ENCODE measurements at regions not wholly inside any gene's neighbourhood (a gene's known extent, or its start where the extent isn't known, plus 50 kb on each side); places are given as distances from the start of the nearest gene placed in this dataset.

DNA sequence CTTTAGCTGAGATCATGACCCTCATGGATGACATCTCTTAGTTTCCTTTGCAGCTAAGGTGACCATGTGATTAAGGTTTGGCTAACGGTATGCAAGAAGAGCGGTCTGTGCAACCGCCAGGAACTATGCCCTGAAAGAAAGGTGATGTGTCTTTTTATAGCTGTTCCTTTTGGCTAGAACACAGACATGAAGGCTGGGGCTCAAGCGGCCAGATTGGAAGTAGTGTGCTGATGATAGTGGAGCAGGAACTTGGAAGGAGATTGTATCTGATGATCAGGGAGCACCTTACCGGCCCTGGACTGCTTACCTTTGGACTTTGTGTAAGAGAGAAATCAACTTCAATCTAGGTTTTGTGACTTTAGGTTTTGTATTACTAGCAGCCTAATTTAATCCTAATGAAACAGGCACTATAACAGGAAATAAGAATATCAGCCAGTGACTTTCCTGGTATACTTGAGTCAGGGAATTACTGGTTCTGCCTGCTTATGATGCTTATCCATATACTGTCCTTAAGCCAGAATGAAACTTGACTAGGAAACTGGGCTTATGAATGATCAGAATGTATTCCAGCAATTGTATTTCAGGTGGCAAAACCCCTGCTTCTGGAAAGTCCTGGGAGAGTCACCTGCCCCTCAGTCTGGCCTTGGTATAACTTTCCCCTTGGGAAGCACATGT is 164.3 kb upstream of the LRIG1 start:
- no peak for DNase-seq
- Histone ChIP-seq H3K27me3 (no peaks in the 10 kb centered on the region), H3K9me3 (no peaks in the 10 kb centered on the region), H3K4me1 (no peaks in the 10 kb centered on the region), H3K27ac (no peak overlapping the region), H3K4me3 (no peak overlapping the region), H3K36me3 (no peaks in the 10 kb centered on the region)
- ATAC-seq (ENCODE audit: low FRiP score in 2 of 2), result no peak
- TF ChIP-seq POLR2A (IDR thresholded peaks at IDR 0.05), result no peak
- no peak for TF ChIP-seq POLR2AphosphoS5 (IDR thresholded peaks at IDR 0.05)
- TF ChIP-seq, protein P1, sequence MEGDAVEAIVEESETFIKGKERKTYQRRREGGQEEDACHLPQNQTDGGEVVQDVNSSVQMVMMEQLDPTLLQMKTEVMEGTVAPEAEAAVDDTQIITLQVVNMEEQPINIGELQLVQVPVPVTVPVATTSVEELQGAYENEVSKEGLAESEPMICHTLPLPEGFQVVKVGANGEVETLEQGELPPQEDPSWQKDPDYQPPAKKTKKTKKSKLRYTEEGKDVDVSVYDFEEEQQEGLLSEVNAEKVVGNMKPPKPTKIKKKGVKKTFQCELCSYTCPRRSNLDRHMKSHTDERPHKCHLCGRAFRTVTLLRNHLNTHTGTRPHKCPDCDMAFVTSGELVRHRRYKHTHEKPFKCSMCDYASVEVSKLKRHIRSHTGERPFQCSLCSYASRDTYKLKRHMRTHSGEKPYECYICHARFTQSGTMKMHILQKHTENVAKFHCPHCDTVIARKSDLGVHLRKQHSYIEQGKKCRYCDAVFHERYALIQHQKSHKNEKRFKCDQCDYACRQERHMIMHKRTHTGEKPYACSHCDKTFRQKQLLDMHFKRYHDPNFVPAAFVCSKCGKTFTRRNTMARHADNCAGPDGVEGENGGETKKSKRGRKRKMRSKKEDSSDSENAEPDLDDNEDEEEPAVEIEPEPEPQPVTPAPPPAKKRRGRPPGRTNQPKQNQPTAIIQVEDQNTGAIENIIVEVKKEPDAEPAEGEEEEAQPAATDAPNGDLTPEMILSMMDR (IDR thresholded peaks at IDR 0.05), result no peak
- TF ChIP-seq EP300 (IDR thresholded peaks at IDR 0.05), result no peak
- 88 to 91% methylated on average over 5 of the region's 5 CpGs for WGBS, 2 donors

DNA sequence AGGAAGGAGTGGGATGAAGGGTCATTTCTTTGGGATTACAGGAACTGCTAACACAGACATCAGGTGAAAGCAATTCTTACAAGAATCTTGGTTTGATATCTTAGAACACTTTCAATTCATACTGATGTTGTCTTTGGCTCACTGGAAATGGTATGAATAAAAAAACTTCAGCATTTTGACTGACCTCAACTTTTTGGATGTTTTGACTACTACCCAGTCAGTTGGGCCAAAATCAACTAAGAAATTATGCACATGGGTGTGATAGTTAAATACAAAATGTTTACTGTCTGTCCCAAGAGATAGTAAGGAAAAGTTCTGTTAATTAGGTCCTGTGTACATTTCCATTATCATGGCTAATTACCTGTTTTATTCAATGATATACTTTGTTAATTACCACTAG is 165.5 kb upstream of the LRIG1 start:
- no peak for ATAC-seq (ENCODE audit: low FRiP score in 2 of 2)
- no peaks in the 10 kb centered on the region for H3K4me1 ChIP-seq
- H3K9me3 ChIP-seq, result no peaks in the 10 kb centered on the region
- no peak for DNase-seq
- no peaks in the 10 kb centered on the region for H3K36me3 ChIP-seq
- no peak overlapping the region for H3K27ac ChIP-seq
- TF ChIP-seq POLR2AphosphoS5 (IDR thresholded peaks at IDR 0.05) (no peak), EP300 (IDR thresholded peaks at IDR 0.05) (no peak), POLR2A (IDR thresholded peaks at IDR 0.05) (no peak)
- TF ChIP-seq, protein P1 (IDR thresholded peaks at IDR 0.05), result no peak
- no peaks in the 10 kb centered on the region for H3K27me3 ChIP-seq
- no peak overlapping the region for H3K4me3 ChIP-seq

DNA sequence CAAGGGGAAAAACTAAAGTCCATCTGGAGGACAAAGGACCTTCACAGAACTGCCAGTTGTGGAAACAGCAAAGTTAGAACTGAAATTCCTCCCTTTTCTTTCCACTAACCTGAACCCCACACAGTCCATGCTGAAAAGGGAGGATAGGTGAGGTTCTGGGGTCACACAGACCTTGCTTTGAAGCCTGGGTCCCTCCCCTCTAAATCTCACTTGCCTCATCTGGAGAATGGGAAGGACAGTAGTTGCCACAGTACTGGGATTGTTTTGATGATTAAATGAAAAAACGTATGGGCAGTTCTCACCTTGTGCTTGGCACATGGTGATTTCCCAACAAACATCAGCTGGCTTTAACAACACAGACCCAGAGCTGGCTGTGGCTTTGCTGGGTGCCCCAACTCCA is 166.4 kb upstream of the LRIG1 start:
- H3K27me3 ChIP-seq, result no peaks in the 10 kb centered on the region
- 53 to 82% methylated on average over 1 of the region's 1 CpG for WGBS, 2 donors
- H3K4me3 ChIP-seq, result no peak overlapping the region
- TF ChIP-seq EP300 (IDR thresholded peaks at IDR 0.05), result no peak
- no peak for TF ChIP-seq POLR2AphosphoS5 (IDR thresholded peaks at IDR 0.05)
- TF ChIP-seq, protein P1 (IDR thresholded peaks at IDR 0.05), result no peak
- no peak for TF ChIP-seq POLR2A (IDR thresholded peaks at IDR 0.05)
- DNase-seq (no peak), ATAC-seq (ENCODE audit: low FRiP score in 2 of 2) (no peak)
- no peaks in the 10 kb centered on the region for H3K36me3 ChIP-seq
- H3K9me3 ChIP-seq, result no peaks in the 10 kb centered on the region
- H3K27ac ChIP-seq, result no peak overlapping the region
- no peaks in the 10 kb centered on the region for H3K4me1 ChIP-seq

DNA sequence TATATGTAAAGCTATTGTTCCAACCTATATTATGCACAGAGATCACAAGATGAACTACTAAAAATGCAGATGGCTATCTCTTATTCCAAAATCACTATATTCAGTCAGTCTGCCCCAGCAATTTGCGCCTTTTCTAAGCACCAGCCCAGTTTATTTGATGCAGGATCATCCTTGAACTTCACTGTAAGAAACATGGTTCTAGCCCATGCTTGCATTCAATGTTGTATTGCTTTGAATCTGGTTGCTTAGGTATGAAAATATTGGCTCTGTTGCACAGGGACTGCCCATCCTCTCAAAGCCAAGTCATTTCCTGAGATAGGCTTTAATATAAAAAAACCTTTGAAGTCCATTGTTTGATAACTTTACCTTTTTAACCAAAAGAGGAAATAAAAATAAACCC is 170.5 kb upstream of the LRIG1 start:
- Histone ChIP-seq H3K27ac (no peak overlapping the region), H3K9me3 (no peaks in the 10 kb centered on the region)
- DNase-seq, result no peak

More for the DNA sequence above, 170.5 kb upstream of the LRIG1 start:
- Histone ChIP-seq H3K4me1 (no peaks in the 10 kb centered on the region), H3K36me3 (no peaks in the 10 kb centered on the region), H3K27me3 (no peaks in the 10 kb centered on the region), H3K4me3 (no peak overlapping the region)
- no peak for ATAC-seq (ENCODE audit: low FRiP score in 2 of 2)
- TF ChIP-seq POLR2A (IDR thresholded peaks at IDR 0.05) (no peak), POLR2AphosphoS5 (IDR thresholded peaks at IDR 0.05) (no peak), EP300 (IDR thresholded peaks at IDR 0.05) (no peak)
- TF ChIP-seq, protein P1 (IDR thresholded peaks at IDR 0.05), result no peak
- 100% methylated on average over 1 of the region's 1 CpG for WGBS, 2 donors
